IMR-90 (cell line): ENCODE measurements at regions not wholly inside any gene's neighbourhood (a gene's known extent, or its start where the extent isn't known, plus 50 kb on each side); places are given as distances from the start of the nearest gene placed in this dataset.

ENCODE experiments used
- ATAC-seq: fragments of 200-7000 bp; cut with Tn5 transposase; 2 replicates; pipeline ENCODE4 v1.9.1; 2020; ENCODE audit warnings: low read depth, mild to moderate bottlenecking, moderate library complexity
- BruUV-seq: library from RNA; stranded (reverse); fragments of 400-500 nt; replicated peaks from 2 replicates; lab custom pipeline; 2021; lab: Mats Ljungman, UMichigan
- CTCF ChIA-PET: fragments of 300-600 bp; formaldehyde crosslinking; extraction: SDS; loops from one replicate; lab custom pipeline; 2021; ENCODE audit warnings: antibody characterized with exemption; lab: Yijun Ruan, JAX
- POLR2A ChIA-PET: fragments of 300-600 bp; sonication (Branson Sonifier 250); formaldehyde crosslinking; loops from one replicate; lab custom pipeline; 2022; ENCODE audit warnings: antibody characterized with exemption; ENCODE audit not compliant: unreplicated experiment; lab: Charles Lee
- DNase-seq: peaks from one replicate; pipeline ENCODE4 v3.0.0; 2013
- H2AFZ ChIP-seq: replicated peaks from 2 replicates; pipeline ENCODE3; 2013; ENCODE audit warnings: low read length, mild to moderate bottlenecking; ENCODE audit not compliant: poor library complexity
- H2AK5ac ChIP-seq: 2 replicates; pipeline ENCODE4 v1.6.1; 2013; ENCODE audit warnings: low read depth, low read length, inconsistent platforms
- H2AK9ac ChIP-seq: replicated peaks from 2 replicates; pipeline ENCODE3; 2013; ENCODE audit warnings: mild to moderate bottlenecking, low read depth, low read length, moderate library complexity; ENCODE audit not compliant: poor library complexity
- H2BK120ac ChIP-seq: 2 replicates; pipeline ENCODE4 v1.6.1; 2013; ENCODE audit warnings: low read depth, low read length, inconsistent platforms
- H2BK15ac ChIP-seq: 3 replicates; pipeline ENCODE4 v1.6.1; 2013; ENCODE audit warnings: low read depth, low read length, inconsistent platforms
- H2BK20ac ChIP-seq: 2 replicates; pipeline ENCODE4 v1.6.1; 2013; ENCODE audit warnings: low read depth, mild to moderate bottlenecking, inconsistent platforms, low read length, moderate library complexity
- H2BK5ac ChIP-seq: 2 replicates; pipeline ENCODE4 v1.6.1; 2013; ENCODE audit warnings: mild to moderate bottlenecking, low read depth, low read length, inconsistent platforms; ENCODE audit not compliant: poor library complexity, severe bottlenecking
- H3K14ac ChIP-seq: replicated peaks from 2 replicates; pipeline ENCODE4 v1.6.1; 2013; ENCODE audit warnings: low read depth, low read length, inconsistent platforms
- H3K18ac ChIP-seq: 2 replicates; pipeline ENCODE4 v1.6.1; 2013; ENCODE audit warnings: low read depth, low read length, control low read depth
- H3K23ac ChIP-seq: 2 replicates; pipeline ENCODE4 v1.6.1; 2013; ENCODE audit warnings: low read depth, low read length, inconsistent platforms
- H3K27ac ChIP-seq: 2 replicates; pipeline ENCODE4 v1.5.1; 2013; ENCODE audit warnings: mild to moderate bottlenecking, control low read depth, low read length; ENCODE audit not compliant: insufficient read depth
- H3K27me3 ChIP-seq: 2 replicates; pipeline ENCODE4 v1.6.1; 2013; ENCODE audit warnings: low read length; ENCODE audit not compliant: control insufficient read depth, insufficient read depth
- H3K36me3 ChIP-seq: 2 replicates; pipeline ENCODE4 v1.6.1; 2013; ENCODE audit warnings: low read length, mixed read lengths; ENCODE audit not compliant: control insufficient read depth, insufficient read depth
- H3K4ac ChIP-seq: 2 replicates; pipeline ENCODE4 v1.6.1; 2013; ENCODE audit warnings: low read depth, low read length, inconsistent platforms
- H3K4me1 ChIP-seq: 2 replicates; pipeline ENCODE4 v1.6.1; 2013; ENCODE audit warnings: low read length, mixed read lengths; ENCODE audit not compliant: control insufficient read depth, insufficient read depth
- H3K4me2 ChIP-seq: 2 replicates; pipeline ENCODE4 v1.6.1; 2013; ENCODE audit warnings: low read depth, mild to moderate bottlenecking, control low read depth, low read length, moderate library complexity
- H3K4me3 ChIP-seq: 2 replicates; pipeline ENCODE4 v1.5.1; 2013; ENCODE audit warnings: low read depth, mild to moderate bottlenecking, control low read depth, low read length, moderate library complexity; ENCODE audit not compliant: insufficient read depth
- H3K56ac ChIP-seq: 2 replicates; pipeline ENCODE4 v1.6.1; 2013; ENCODE audit warnings: low read length, inconsistent platforms; ENCODE audit not compliant: insufficient read depth; ENCODE audit errors: extremely low read depth
- H3K79me1 ChIP-seq, 2 experiments: 2 replicates each; pipeline ENCODE4 v1.6.1; 2013; ENCODE audit warnings: low read length in 2 of 2, inconsistent platforms in 1 of 2, low read depth in 1 of 2
- H3K9ac ChIP-seq: 2 replicates; pipeline ENCODE4 v1.6.1; 2013; ENCODE audit warnings: low read depth, low read length, control low read depth
- H3K9me1 ChIP-seq: 2 replicates; pipeline ENCODE4 v1.6.1; 2013; ENCODE audit warnings: low read length, inconsistent platforms; ENCODE audit not compliant: insufficient read depth
- H3K9me3 ChIP-seq: 2 replicates; pipeline ENCODE4 v1.6.1; 2013; ENCODE audit warnings: low read length; ENCODE audit not compliant: control insufficient read depth, insufficient read depth
- H4K20me1 ChIP-seq: 2 replicates; pipeline ENCODE4 v1.6.1; 2013; ENCODE audit warnings: low read length, inconsistent platforms; ENCODE audit not compliant: insufficient read depth
- H4K5ac ChIP-seq: 2 replicates; pipeline ENCODE4 v1.6.1; 2013; ENCODE audit warnings: mild to moderate bottlenecking, low read depth, low read length, control low read depth
- H4K8ac ChIP-seq, 2 experiments: 2 replicates each; pipeline ENCODE4 v1.6.1; 2013; ENCODE audit warnings: low read depth in 2 of 2, low read length in 2 of 2, control low read depth in 1 of 2, inconsistent platforms in 1 of 2
- H4K91ac ChIP-seq: 2 replicates; pipeline ENCODE4 v1.6.1; 2013; ENCODE audit warnings: low read depth, low read length, inconsistent platforms; ENCODE audit not compliant: insufficient read depth
- BHLHE40 ChIP-seq: fragments of 150-350 bp; IDR thresholded peaks from 2 replicates; pipeline ENCODE4 v1.6.1; 2016; ENCODE audit warnings: mild to moderate bottlenecking, low read depth, low read length
- ELK1 ChIP-seq: fragments of 150-350 bp; IDR thresholded peaks from 2 replicates; pipeline ENCODE4 v1.6.1; 2016; ENCODE audit warnings: low read depth, mild to moderate bottlenecking, low read length, moderate library complexity, borderline replicate concordance
- MXI1 ChIP-seq: IDR thresholded peaks from 2 replicates; pipeline ENCODE4 v1.6.1; 2012; ENCODE audit warnings: low read depth, mild to moderate bottlenecking, low read length, moderate library complexity, borderline replicate concordance
- WGBS, 2 experiments: methylation state at CpG; one replicate each; pipeline versions ENCODE4 v1.1.5 to v1.1.7; 2013; ENCODE audit warnings: missing lambda C conversion rate in 2 of 2; ENCODE audit not compliant: insufficient read length in 1 of 2; ENCODE audit errors: extremely low coverage in 2 of 2; 5-methylcytosine and 5-hydroxymethylcytosine counted together
- dilution Hi-C: fragments of 300-500 bp; cut with HindIII; formaldehyde crosslinking; loops from one replicate; pipeline ENCODE4 v1.14.3; 2018; ENCODE audit warnings: low sequenced_read_pairs; ENCODE audit not compliant: unreplicated experiment
- in situ Hi-C: fragments of 300-500 bp; cut with MboI; formaldehyde crosslinking; loops from 3 replicates; pipeline ENCODE4 v1.14.3; 2019; ENCODE audit warnings: low sequenced_read_pairs, inconsistent platforms, mixed read lengths
- intact Hi-C: fragments of 100-400 bp; cut with micrococcal nuclease; formaldehyde crosslinking; loops from 2 replicates; pipeline ENCODE4 v1.10.0; 2022

GRCh38 chr3:176587089-176587488 lies 610.2 kb downstream of the TBL1XR1 start:
- H3K56ac ChIP-seq = no peak overlapping the region
- H3K27me3 ChIP-seq = no peaks in the 10 kb centered on the region
- H3K18ac ChIP-seq = no peak overlapping the region
- no peak overlapping the region for H4K8ac ChIP-seq
- H4K91ac ChIP-seq = no peak overlapping the region
- H4K20me1 ChIP-seq = no peaks in the 10 kb centered on the region
- dilution Hi-C loops (no loop called here), in situ Hi-C loops (no loop called here), intact Hi-C loops (no loop called here)
- DNase-seq (no peak), ATAC-seq (no peak)
- H3K36me3 ChIP-seq = no peaks in the 10 kb centered on the region
- no peak overlapping the region for H3K4ac ChIP-seq
- no peak overlapping the region for H3K14ac ChIP-seq
- no peak overlapping the region for H2AK9ac ChIP-seq
- H3K4me3 ChIP-seq = no peak overlapping the region
- CTCF ChIA-PET = interaction anchor here (0.6 kb wide), 1 partner anchor 1866 kb away, joined by 3 read pairs; no protein-coding TSS in a partner anchor
- H2BK5ac ChIP-seq = no peak overlapping the region
- H3K27ac ChIP-seq = no peak overlapping the region
- no peaks in the 10 kb centered on the region for H3K79me1 ChIP-seq
- H3K9me1 ChIP-seq = no peaks in the 10 kb centered on the region
- POLR2A ChIA-PET = no interaction called here
- H2BK15ac ChIP-seq = no peak overlapping the region
- no peak overlapping the region for H4K5ac ChIP-seq
- H3K9me3 ChIP-seq = no peaks in the 10 kb centered on the region
- no peak overlapping the region for H2BK20ac ChIP-seq
- no peak overlapping the region for H2AK5ac ChIP-seq
- no peak overlapping the region for H2AFZ ChIP-seq
- H3K4me2 ChIP-seq = no peak overlapping the region
- H2BK120ac ChIP-seq = no peak overlapping the region
- H3K9ac ChIP-seq = no peak overlapping the region
- no peak overlapping the region for H3K23ac ChIP-seq
- BruUV-seq = no TSS peak
- WGBS, 2 experiments = no CpG with 5 or more reads among the region's 2 CpGs
- no peak for TF ChIP-seq MXI1
- TF ChIP-seq ELK1 = no peak
- no peak for TF ChIP-seq BHLHE40
- no peaks in the 10 kb centered on the region for H3K4me1 ChIP-seq
